GM12878 (cell line): ENCODE measurements at regions not wholly inside any gene's neighbourhood (a gene's known extent, or its start where the extent isn't known, plus 50 kb on each side); places are given as distances from the start of the nearest gene placed in this dataset.

Experiments
- ATAC-seq: fragments of 200-7000 bp; cut with Tn5 transposase; 3 replicates; pipeline ENCODE4 v1.9.1; 2020; ENCODE audit warnings: mild to moderate bottlenecking, moderate library complexity
- BruUV-seq: library from RNA; stranded (reverse); fragments of 400-500 nt; replicated peaks from 2 replicates; lab custom pipeline; 2021; lab: Mats Ljungman, UMichigan
- CTCF ChIA-PET: fragments of 300-600 bp; sonication (Branson Sonifier 250); formaldehyde crosslinking; extraction: SDS; loops from one replicate; lab custom pipeline; 2021; ENCODE audit warnings: inconsistent platforms; lab: Yijun Ruan, JAX
- POLR2A ChIA-PET: fragments of 350-600 bp; formaldehyde crosslinking; extraction: SDS; loops from one replicate; lab custom pipeline; 2021; ENCODE audit warnings: inconsistent platforms; lab: Charles Lee
- RAD21 ChIA-PET: fragments of 300-600 bp; sonication (Branson Sonifier 250); formaldehyde crosslinking; loops from one replicate; lab custom pipeline; 2023; ENCODE audit warnings: antibody characterized with exemption; ENCODE audit not compliant: unreplicated experiment; lab: Charles Lee
- SMC1A ChIA-PET: fragments of 300-600 bp; sonication (Branson Sonifier 250); formaldehyde crosslinking; loops from one replicate; lab custom pipeline; 2023; ENCODE audit not compliant: unreplicated experiment, uncharacterized antibody; lab: Charles Lee
- DNase-seq: peaks from one replicate; pipeline ENCODE4 v3.0.0-alpha.2; 2011; ENCODE audit warnings: low read depth, low spot score
- FAIRE-seq: peaks from 3 replicates; lab custom pipeline; 2011; peaks lifted over from hg19 to GRCh38; lab: Jason Lieb, UNC
- H2AFZ ChIP-seq: 2 replicates; pipeline ENCODE4 v1.6.0; 2011; ENCODE audit warnings: low read depth, low read length, control low read depth; ENCODE audit not compliant: control insufficient read depth
- H3K27ac ChIP-seq: 2 replicates; pipeline ENCODE4 v1.5.1; 2011; ENCODE audit warnings: control low read depth; ENCODE audit not compliant: control insufficient read depth, insufficient read depth
- H3K27me3 ChIP-seq, 2 experiments: replicated peaks in 1 of 2; 2 replicates each; pipeline versions ENCODE4 v1.6.0 to v1.6.1; 2011; ENCODE audit warnings: low read length in 1 of 2; ENCODE audit not compliant: control insufficient read depth in 2 of 2, insufficient read depth in 2 of 2
- H3K36me3 ChIP-seq, 2 experiments: 2 replicates each; pipeline ENCODE4 v1.5.1; 2011; ENCODE audit warnings: low read length in 1 of 2; ENCODE audit not compliant: control insufficient read depth in 2 of 2, insufficient read depth in 2 of 2
- H3K4me1 ChIP-seq: 2 replicates; pipeline ENCODE4 v1.6.1; 2011; ENCODE audit warnings: mild to moderate bottlenecking, low read length, moderate library complexity, mixed read lengths; ENCODE audit not compliant: control insufficient read depth, insufficient read depth
- H3K4me2 ChIP-seq: 2 replicates; pipeline ENCODE4 v1.6.0; 2011; ENCODE audit warnings: control low read depth; ENCODE audit not compliant: control insufficient read depth, insufficient read depth
- H3K4me3 ChIP-seq: fragments of 200-600 bp; sonication (generic); 2 replicates; pipeline ENCODE4 v1.5.1; 2016
- H3K79me2 ChIP-seq: 2 replicates; pipeline ENCODE4 v1.6.0; 2011; ENCODE audit warnings: low read length; ENCODE audit not compliant: control insufficient read depth, insufficient read depth
- H3K9ac ChIP-seq: 2 replicates; pipeline ENCODE4 v1.8.0; 2011; ENCODE audit warnings: low read length, control low read depth, mixed read lengths; ENCODE audit not compliant: control insufficient read depth, insufficient read depth
- H3K9me3 ChIP-seq: replicated peaks from 3 replicates; pipeline ENCODE4 v1.5.1; 2011; ENCODE audit warnings: mild to moderate bottlenecking, low read length; ENCODE audit not compliant: control insufficient read depth, insufficient read depth
- H4K20me1 ChIP-seq: 2 replicates; pipeline ENCODE4 v1.6.0; 2011; ENCODE audit not compliant: control insufficient read depth, insufficient read depth
- EP300 ChIP-seq, 2 experiments: fragments of 150-350 bp in 1 of 2; IDR thresholded peaks; 2 replicates each; pipeline ENCODE4 v1.6.1; 2011 to 2012; ENCODE audit warnings: low read depth in 2 of 2, low read length in 2 of 2, borderline replicate concordance in 1 of 2, improper control_type of control experiment in 1 of 2, inconsistent platforms in 1 of 2; ENCODE audit not compliant: control insufficient read depth in 1 of 2
- FOXM1 ChIP-seq: IDR thresholded peaks from 2 replicates; pipeline ENCODE4 v1.6.1; 2012; ENCODE audit warnings: low read depth, mild to moderate bottlenecking, inconsistent platforms, low read length, moderate library complexity
- GATAD2B ChIP-seq: fragments of 450-650 bp; conservative IDR thresholded peaks from 2 replicates; pipeline ENCODE4 v1.6.1; 2017; ENCODE audit warnings: low read depth, mild to moderate bottlenecking, moderate library complexity
- HDGF ChIP-seq: fragments of 450-650 bp; IDR thresholded peaks from 2 replicates; pipeline ENCODE4 v1.6.1; 2016; ENCODE audit warnings: antibody characterized with exemption
- LARP7 ChIP-seq: fragments of 450-650 bp; IDR thresholded peaks from 2 replicates; pipeline ENCODE4 v1.6.1; 2017; ENCODE audit warnings: mild to moderate bottlenecking
- MXI1 ChIP-seq: fragments of 150-350 bp; IDR thresholded peaks from 2 replicates; pipeline ENCODE4 v1.6.1; 2011; ENCODE audit warnings: low read depth, mild to moderate bottlenecking, inconsistent platforms, low read length, improper control_type of control experiment
- NFYA ChIP-seq: IDR thresholded peaks from 2 replicates; pipeline ENCODE4 v1.6.1; 2011; ENCODE audit warnings: low read depth, mild to moderate bottlenecking, low read length, improper control_type of control experiment, borderline replicate concordance
- PML ChIP-seq: IDR thresholded peaks from 2 replicates; pipeline ENCODE4 v1.6.1; 2012; ENCODE audit warnings: low read length, inconsistent platforms
- POLR2A ChIP-seq: IDR thresholded peaks from 2 replicates; pipeline ENCODE4 v1.6.1; 2011; ENCODE audit warnings: low read depth, mild to moderate bottlenecking, low read length
- POU2F2 ChIP-seq: IDR thresholded peaks from 3 replicates; pipeline ENCODE4 v1.6.1; 2011; ENCODE audit warnings: low read depth, mild to moderate bottlenecking, low read length, borderline replicate concordance
- STAT1 ChIP-seq: fragments of 450-650 bp; conservative IDR thresholded peaks from 2 replicates; pipeline ENCODE4 v1.6.1; 2014; ENCODE audit warnings: antibody characterized with exemption, mild to moderate bottlenecking
- TBL1XR1 ChIP-seq: IDR thresholded peaks from 2 replicates; pipeline ENCODE4 v1.6.1; 2012; ENCODE audit warnings: low read depth, low read length, improper control_type of control experiment
- YY1 ChIP-seq: IDR thresholded peaks from 2 replicates; pipeline ENCODE4 v1.6.1; 2011; ENCODE audit warnings: low read depth, mild to moderate bottlenecking, low read length
- ZNF384 ChIP-seq: IDR thresholded peaks from 2 replicates; pipeline ENCODE4 v1.6.1; 2012; ENCODE audit warnings: low read depth, mild to moderate bottlenecking, low read length, improper control_type of control experiment, borderline replicate concordance
- ZSCAN29 ChIP-seq: fragments of 450-650 bp; IDR thresholded peaks from 2 replicates; pipeline ENCODE4 v1.6.1; 2017; ENCODE audit warnings: mild to moderate bottlenecking, moderate library complexity
- WGBS: methylation state at CpG from one replicate; pipeline ENCODE4 v1.1.6; 2016; ENCODE audit warnings: low lambda C conversion rate; ENCODE audit not compliant: insufficient replicate concordance, insufficient coverage; ENCODE audit errors: missing lambda C conversion rate; 5-methylcytosine and 5-hydroxymethylcytosine counted together
- in situ Hi-C: fragments of 300-500 bp; cut with MboI; formaldehyde crosslinking; loops from 9 replicates; pipeline ENCODE4 v1.14.3; 2018; ENCODE audit warnings: mixed read lengths
- intact Hi-C: fragments of 100-400 bp; cut with micrococcal nuclease; formaldehyde crosslinking; loops from one replicate; pipeline ENCODE4 v1.14.2; 2022; ENCODE audit not compliant: unreplicated experiment
- TF ChIP-seq, protein P1 (sequence below): fragments of 450-650 bp; formaldehyde crosslinking; IDR thresholded peaks from 2 replicates; pipeline ENCODE4 v1.5.0; 2022; ENCODE audit warnings: mild to moderate bottlenecking, missing genetic modification characterization
- TF ChIP-seq, protein P2 (sequence below): fragments of 450-650 bp; IDR thresholded peaks from 2 replicates; pipeline ENCODE4 v1.6.1; 2017; ENCODE audit warnings: mild to moderate bottlenecking, low read depth, inconsistent platforms; ENCODE audit not compliant: poor library complexity, severe bottlenecking
- TF ChIP-seq, protein P3 (sequence below): fragments of 450-650 bp; IDR thresholded peaks from 2 replicates; pipeline ENCODE4 v1.6.1; 2014; ENCODE audit warnings: mild to moderate bottlenecking

DNA sequence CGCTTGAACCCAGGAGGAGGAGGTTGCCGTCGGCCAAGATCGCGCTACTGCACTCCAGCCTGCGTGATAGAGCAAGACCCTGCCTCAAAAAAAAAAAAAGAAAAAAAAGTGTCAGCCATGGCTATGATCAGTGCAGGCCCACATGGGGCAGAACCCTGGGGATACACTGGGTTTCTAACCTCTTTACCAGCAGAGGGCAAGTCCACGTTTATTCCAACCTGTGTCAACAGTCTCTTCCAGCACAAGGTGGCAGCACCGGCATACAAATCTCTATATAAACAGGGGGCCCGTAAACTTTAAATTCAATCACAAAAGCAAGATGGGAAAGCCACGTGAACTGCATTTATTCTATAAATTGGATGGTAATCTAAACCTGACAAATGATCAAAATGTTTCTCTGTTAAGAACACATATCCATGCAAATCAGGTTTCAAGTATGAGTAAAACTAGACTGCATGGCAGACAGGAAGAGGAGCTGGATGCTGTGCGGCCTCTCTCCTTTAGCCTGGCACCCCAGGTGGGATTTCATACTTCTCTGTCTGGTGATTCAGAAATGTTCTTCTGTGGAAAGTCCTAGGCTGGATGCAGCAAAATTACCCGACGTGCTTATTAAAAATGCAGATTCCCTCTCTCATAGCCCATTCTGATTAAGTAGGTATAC lies 60.0 kb upstream of the STEAP1B start:
- Histone ChIP-seq H3K4me3 (no peak overlapping the region), H3K9me3 (no peaks in the 10 kb centered on the region), H3K79me2 (no peaks in the 10 kb centered on the region), H3K4me1 (peaks cover 34% of the 10 kb centered on the region), H3K4me2 (no peak overlapping the region), H3K27me3 (no peaks in the 10 kb centered on the region; a peak in 1 of 4 replicates), H3K36me3 (no peaks in the 10 kb centered on the region), H3K9ac (no peak overlapping the region), H4K20me1 (no peaks in the 10 kb centered on the region), H2AFZ (no peak overlapping the region), H3K27ac (no peak overlapping the region)
- ChIA-PET RAD21 (interaction anchor here (0.6 to 6.2 kb wide), 10 partner anchors 8 to 625 kb away, joined by 3 to 115 read pairs (median 4); partner anchors contain the start of gene IL6), CTCF (interaction anchor here (0.6 to 7.9 kb wide), 32 partner anchors 10 to 501 kb away, joined by 3 to 194 read pairs (median 4); partner anchors contain the start of gene IL6), SMC1A (interaction anchor here (0.6 to 9.0 kb wide), 13 partner anchors 9 to 500 kb away, joined by 3 to 124 read pairs (median 4); partner anchors contain the start of gene IL6), POLR2A (interaction anchor here (1.2 kb wide), 1 partner anchor 223 kb away, joined by 4 read pairs; no protein-coding TSS in a partner anchor)
- BruUV-seq, result no TSS peak
- DNase-seq (no peak), FAIRE-seq (peak; percentile 90), ATAC-seq (peak; percentile 88)
- in situ Hi-C loops, result loop anchor here (5.0 kb wide), 2 partner anchors 167 to 497 kb away; partner anchors contain the start of gene IL6
- WGBS, result 8% methylated on average over 13 of the region's 13 CpGs
- intact Hi-C loops, result loop anchor here (1.0 to 5.0 kb wide), 4 partner anchors 102 to 495 kb away; no protein-coding TSS in a partner anchor
- TF ChIP-seq ZNF384 (no peak), MXI1 (no peak), NFYA (no peak), EP300 (IDR thresholded peaks at IDR 0.05; ENCODE audit: borderline replicate concordance in 1 of 2, control insufficient read depth in 1 of 2, low read depth in 2 of 2, low read length in 2 of 2) (no peak), POU2F2 (0 out of 3 replicates have a peak, but pooled peaks have one; percentile 27), FOXM1 (0 out of 2 replicates have a peak, but pooled peaks have one; percentile 37), STAT1 (no peak), ZSCAN29 (no peak), PML (no peak), HDGF (no peak), LARP7 (no peak), TBL1XR1 (no peak), POLR2A (no peak), GATAD2B (no peak), YY1 (peak; percentile 66; the same call in 1 of the 2 replicates)
- TF ChIP-seq, protein P1, sequence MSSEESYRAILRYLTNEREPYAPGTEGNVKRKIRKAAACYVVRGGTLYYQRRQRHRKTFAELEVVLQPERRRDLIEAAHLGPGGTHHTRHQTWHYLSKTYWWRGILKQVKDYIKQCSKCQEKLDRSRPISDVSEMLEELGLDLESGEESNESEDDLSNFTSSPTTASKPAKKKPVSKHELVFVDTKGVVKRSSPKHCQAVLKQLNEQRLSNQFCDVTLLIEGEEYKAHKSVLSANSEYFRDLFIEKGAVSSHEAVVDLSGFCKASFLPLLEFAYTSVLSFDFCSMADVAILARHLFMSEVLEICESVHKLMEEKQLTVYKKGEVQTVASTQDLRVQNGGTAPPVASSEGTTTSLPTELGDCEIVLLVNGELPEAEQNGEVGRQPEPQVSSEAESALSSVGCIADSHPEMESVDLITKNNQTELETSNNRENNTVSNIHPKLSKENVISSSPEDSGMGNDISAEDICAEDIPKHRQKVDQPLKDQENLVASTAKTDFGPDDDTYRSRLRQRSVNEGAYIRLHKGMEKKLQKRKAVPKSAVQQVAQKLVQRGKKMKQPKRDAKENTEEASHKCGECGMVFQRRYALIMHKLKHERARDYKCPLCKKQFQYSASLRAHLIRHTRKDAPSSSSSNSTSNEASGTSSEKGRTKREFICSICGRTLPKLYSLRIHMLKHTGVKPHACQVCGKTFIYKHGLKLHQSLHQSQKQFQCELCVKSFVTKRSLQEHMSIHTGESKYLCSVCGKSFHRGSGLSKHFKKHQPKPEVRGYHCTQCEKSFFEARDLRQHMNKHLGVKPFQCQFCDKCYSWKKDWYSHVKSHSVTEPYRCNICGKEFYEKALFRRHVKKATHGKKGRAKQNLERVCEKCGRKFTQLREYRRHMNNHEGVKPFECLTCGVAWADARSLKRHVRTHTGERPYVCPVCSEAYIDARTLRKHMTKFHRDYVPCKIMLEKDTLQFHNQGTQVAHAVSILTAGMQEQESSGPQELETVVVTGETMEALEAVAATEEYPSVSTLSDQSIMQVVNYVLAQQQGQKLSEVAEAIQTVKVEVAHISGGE, result no peak
- TF ChIP-seq, protein P2, sequence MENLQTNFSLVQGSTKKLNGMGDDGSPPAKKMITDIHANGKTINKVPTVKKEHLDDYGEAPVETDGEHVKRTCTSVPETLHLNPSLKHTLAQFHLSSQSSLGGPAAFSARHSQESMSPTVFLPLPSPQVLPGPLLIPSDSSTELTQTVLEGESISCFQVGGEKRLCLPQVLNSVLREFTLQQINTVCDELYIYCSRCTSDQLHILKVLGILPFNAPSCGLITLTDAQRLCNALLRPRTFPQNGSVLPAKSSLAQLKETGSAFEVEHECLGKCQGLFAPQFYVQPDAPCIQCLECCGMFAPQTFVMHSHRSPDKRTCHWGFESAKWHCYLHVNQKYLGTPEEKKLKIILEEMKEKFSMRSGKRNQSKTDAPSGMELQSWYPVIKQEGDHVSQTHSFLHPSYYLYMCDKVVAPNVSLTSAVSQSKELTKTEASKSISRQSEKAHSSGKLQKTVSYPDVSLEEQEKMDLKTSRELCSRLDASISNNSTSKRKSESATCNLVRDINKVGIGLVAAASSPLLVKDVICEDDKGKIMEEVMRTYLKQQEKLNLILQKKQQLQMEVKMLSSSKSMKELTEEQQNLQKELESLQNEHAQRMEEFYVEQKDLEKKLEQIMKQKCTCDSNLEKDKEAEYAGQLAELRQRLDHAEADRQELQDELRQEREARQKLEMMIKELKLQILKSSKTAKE, result no peak
- TF ChIP-seq, protein P3, sequence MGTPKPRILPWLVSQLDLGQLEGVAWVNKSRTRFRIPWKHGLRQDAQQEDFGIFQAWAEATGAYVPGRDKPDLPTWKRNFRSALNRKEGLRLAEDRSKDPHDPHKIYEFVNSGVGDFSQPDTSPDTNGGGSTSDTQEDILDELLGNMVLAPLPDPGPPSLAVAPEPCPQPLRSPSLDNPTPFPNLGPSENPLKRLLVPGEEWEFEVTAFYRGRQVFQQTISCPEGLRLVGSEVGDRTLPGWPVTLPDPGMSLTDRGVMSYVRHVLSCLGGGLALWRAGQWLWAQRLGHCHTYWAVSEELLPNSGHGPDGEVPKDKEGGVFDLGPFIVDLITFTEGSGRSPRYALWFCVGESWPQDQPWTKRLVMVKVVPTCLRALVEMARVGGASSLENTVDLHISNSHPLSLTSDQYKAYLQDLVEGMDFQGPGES, result no peak
